Type B pancreatic cell (in vitro differentiated cells): ENCODE measurements at regions not wholly inside any gene's neighbourhood (a gene's known extent, or its start where the extent isn't known, plus 50 kb on each side); places are given as distances from the start of the nearest gene placed in this dataset.

Experiments used
- DNase-seq: peaks from one replicate; pipeline ENCODE4 v3.0.0; 2021; ENCODE audit warnings: mixed read lengths; ENCODE audit not compliant: unreplicated experiment; ENCODE audit errors: extremely low spot score
- H3K27ac Mint-ChIP-seq: 2 replicates; pipeline ENCODE4 v1.8.0; 2021; ENCODE audit warnings: mild to moderate bottlenecking, mixed read lengths
- H3K27me3 Mint-ChIP-seq: 2 replicates; pipeline ENCODE4 v1.8.0; 2021; ENCODE audit warnings: mixed read lengths
- H3K36me3 Mint-ChIP-seq: 2 replicates; pipeline ENCODE4 v1.8.0; 2021; ENCODE audit warnings: mixed read lengths
- H3K4me1 Mint-ChIP-seq: one replicate; pipeline ENCODE4 v1.8.0; 2021; ENCODE audit warnings: mixed read lengths; ENCODE audit not compliant: unreplicated experiment
- H3K4me3 Mint-ChIP-seq: 2 replicates; pipeline ENCODE4 v1.8.0; 2021; ENCODE audit warnings: mild to moderate bottlenecking, mixed read lengths
- H3K9me3 Mint-ChIP-seq: 2 replicates; pipeline ENCODE4 v1.8.0; 2021; ENCODE audit warnings: mixed read lengths
- TF ChIP-seq, protein P1 (sequence below): fragments of 200-600 bp; sonication (generic); conservative IDR thresholded peaks from 2 replicates; pipeline ENCODE4 v1.5.0; 2021; ENCODE audit warnings: antibody characterized with exemption, mild to moderate bottlenecking

GRCh38 chr6:48701572-48701971 lies 590.6 kb upstream of the PTCHD4 start:
- TF ChIP-seq, protein P1, sequence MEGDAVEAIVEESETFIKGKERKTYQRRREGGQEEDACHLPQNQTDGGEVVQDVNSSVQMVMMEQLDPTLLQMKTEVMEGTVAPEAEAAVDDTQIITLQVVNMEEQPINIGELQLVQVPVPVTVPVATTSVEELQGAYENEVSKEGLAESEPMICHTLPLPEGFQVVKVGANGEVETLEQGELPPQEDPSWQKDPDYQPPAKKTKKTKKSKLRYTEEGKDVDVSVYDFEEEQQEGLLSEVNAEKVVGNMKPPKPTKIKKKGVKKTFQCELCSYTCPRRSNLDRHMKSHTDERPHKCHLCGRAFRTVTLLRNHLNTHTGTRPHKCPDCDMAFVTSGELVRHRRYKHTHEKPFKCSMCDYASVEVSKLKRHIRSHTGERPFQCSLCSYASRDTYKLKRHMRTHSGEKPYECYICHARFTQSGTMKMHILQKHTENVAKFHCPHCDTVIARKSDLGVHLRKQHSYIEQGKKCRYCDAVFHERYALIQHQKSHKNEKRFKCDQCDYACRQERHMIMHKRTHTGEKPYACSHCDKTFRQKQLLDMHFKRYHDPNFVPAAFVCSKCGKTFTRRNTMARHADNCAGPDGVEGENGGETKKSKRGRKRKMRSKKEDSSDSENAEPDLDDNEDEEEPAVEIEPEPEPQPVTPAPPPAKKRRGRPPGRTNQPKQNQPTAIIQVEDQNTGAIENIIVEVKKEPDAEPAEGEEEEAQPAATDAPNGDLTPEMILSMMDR, result no peak
- H3K36me3 Mint-ChIP-seq, result no peaks in the 10 kb centered on the region
- no peaks in the 10 kb centered on the region for H3K4me1 Mint-ChIP-seq
- H3K27me3 Mint-ChIP-seq, result no peaks in the 10 kb centered on the region
- H3K9me3 Mint-ChIP-seq, result peaks cover 10% of the 10 kb centered on the region
- no peak overlapping the region for H3K4me3 Mint-ChIP-seq
- no peak for DNase-seq
- no peak overlapping the region for H3K27ac Mint-ChIP-seq

DNA sequence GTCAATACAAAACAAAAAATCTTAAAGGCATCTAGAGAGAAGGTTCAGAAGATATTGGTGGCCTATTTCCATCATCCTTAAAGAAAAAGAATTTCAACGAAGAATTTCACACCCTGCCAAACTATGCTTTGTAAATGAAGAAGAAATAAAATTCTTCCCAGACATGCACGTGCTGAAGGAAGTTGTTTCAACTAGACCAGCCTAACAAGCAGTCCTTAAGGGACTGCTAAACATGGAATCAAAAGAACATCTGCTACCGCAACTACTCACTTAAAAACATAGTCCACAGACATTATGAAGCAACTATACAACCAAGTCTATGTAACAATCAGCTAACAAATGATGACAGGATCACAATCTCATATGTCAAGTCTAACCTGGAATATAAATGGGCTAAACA lies 584.9 kb upstream of the PTCHD4 start:
- no peak for DNase-seq
- Mint-ChIP-seq H3K9me3 (peaks cover 17% of the 10 kb centered on the region), H3K36me3 (no peaks in the 10 kb centered on the region), H3K27ac (no peak overlapping the region), H3K4me3 (no peak overlapping the region), H3K27me3 (no peaks in the 10 kb centered on the region), H3K4me1 (no peaks in the 10 kb centered on the region)
- TF ChIP-seq, protein P1, result no peak

DNA sequence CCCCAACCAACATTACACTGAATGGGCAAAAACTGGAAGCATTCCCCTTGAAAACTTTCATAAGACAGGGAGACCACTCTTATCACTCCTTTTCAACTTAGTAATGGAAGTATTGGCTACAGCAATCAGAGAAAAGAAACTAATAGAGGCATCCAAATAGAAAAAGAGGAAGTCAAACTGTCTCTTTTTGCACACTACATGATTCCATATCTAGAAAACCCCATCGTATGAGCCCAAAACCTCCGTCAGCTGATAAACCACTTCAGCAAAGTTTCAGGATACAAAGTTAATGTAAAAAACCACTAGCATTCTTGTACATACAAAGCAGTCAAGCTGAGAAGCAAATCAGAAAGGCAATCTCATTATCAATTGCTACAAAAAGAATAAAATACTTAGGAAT lies 580.4 kb upstream of the PTCHD4 start:
- DNase-seq, result no peak
- Mint-ChIP-seq H3K27me3 (no peaks in the 10 kb centered on the region), H3K36me3 (no peaks in the 10 kb centered on the region), H3K4me1 (no peaks in the 10 kb centered on the region), H3K4me3 (no peak overlapping the region), H3K9me3 (peaks cover 13% of the 10 kb centered on the region), H3K27ac (no peak overlapping the region)
- TF ChIP-seq, protein P1, result no peak

GRCh38 chr6:48689498-48689897 lies 578.5 kb upstream of the PTCHD4 start:
- Mint-ChIP-seq H3K4me1 (no peaks in the 10 kb centered on the region), H3K4me3 (no peak overlapping the region), H3K27ac (no peak overlapping the region), H3K27me3 (no peaks in the 10 kb centered on the region), H3K9me3 (peaks cover 7% of the 10 kb centered on the region), H3K36me3 (no peaks in the 10 kb centered on the region)
- TF ChIP-seq, protein P1, result no peak
- no peak for DNase-seq

DNA sequence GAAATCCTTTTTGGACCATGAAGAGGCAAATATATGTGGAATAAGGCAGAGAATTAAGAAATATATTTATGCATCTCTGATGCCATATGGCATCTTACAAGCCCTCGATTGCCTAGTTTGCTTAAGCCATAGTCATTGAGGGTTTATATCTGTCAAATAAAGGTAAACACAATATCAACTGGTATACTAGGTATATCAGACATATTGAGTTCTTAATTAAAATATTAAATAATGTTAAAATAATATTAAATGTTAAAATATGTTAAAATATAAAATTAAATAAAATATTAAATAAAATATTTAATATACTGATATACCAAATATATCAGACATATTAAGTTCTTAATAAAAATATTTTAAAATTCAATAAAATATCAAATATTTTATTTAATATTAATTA lies 567.4 kb upstream of the PTCHD4 start:
- H3K4me1 Mint-ChIP-seq, result no peaks in the 10 kb centered on the region
- DNase-seq, result no peak
- H3K27me3 Mint-ChIP-seq, result peaks cover 3% of the 10 kb centered on the region
- H3K9me3 Mint-ChIP-seq, result no peaks in the 10 kb centered on the region
- H3K36me3 Mint-ChIP-seq, result no peaks in the 10 kb centered on the region
- TF ChIP-seq, protein P1, result no peak
- no peak overlapping the region for H3K4me3 Mint-ChIP-seq
- no peak overlapping the region for H3K27ac Mint-ChIP-seq

DNA sequence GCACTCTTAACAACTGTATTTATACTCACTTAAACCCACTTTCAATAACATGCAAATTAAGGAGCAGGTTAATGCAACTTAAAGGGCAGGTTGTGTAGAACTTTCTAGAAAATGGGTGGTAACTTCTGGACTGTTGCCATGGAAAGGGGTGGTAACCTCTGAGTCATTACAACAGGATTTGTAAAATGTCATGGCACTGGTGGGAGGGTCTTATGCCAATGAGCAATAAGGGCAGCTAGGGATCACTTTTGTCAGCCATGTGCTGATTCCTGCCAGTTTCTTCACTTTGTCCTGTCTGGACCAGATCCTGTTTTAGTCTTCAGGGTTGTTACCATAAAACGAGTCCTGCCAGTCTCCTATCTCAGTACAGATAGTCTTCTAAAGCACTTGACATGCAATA lies 560.5 kb upstream of the PTCHD4 start:
- H3K4me3 Mint-ChIP-seq, result no peak overlapping the region

More for the DNA sequence above, 560.5 kb upstream of the PTCHD4 start:
- TF ChIP-seq, protein P1, result no peak
- H3K27me3 Mint-ChIP-seq, result no peaks in the 10 kb centered on the region
- DNase-seq, result no peak
- H3K27ac Mint-ChIP-seq, result no peak overlapping the region
- no peaks in the 10 kb centered on the region for H3K4me1 Mint-ChIP-seq
- H3K36me3 Mint-ChIP-seq, result no peaks in the 10 kb centered on the region
- H3K9me3 Mint-ChIP-seq, result no peaks in the 10 kb centered on the region
